Activated T-helper 9 cell treated with anti-CD3 and anti-CD28 coated beads, Interleukin-2, amount 50 U/mL, for 16 hours (primary cell): ENCODE measurements at regions not wholly inside any gene's neighbourhood (a gene's known extent, or its start where the extent isn't known, plus 50 kb on each side); places are given as distances from the start of the nearest gene placed in this dataset.

Experiments used
- DNase-seq: peaks from one replicate; pipeline ENCODE4 v3.0.0-alpha.2; 2020; ENCODE audit warnings: low read depth

GRCh38 chr19:31560086-31561060 is 211.1 kb upstream of the TSHZ3 start:
- no peak for DNase-seq

- no peak for DNase-seq
These were observed 213.9 kb upstream of the TSHZ3 start for GRCh38 chr19:31562966-31563612.

DNA sequence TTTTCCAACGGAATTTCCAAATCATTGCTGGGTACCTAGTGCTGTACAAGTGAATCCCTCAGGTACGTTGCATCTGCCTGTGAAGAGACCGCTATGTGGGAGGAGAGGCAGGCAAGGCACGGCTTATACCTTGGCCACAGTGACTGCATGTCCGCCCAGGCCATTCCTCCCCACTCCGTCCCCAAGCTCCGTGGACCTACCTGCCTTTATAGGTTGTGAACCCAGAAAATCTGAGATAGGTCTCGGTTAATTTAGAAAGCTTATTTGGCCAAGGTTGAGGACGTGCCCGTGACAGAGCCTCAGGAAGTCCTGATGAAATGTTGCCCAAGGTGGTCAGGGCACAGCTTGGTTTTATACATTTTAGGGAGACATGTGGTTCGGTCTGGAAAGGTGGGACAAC is 218.5 kb upstream of the TSHZ3 start:
- no peak for DNase-seq

GRCh38 chr19:31568724-31569123 is 219.5 kb upstream of the TSHZ3 start:
- no peak for DNase-seq

- DNase-seq, result no peak
These were observed 221.5 kb upstream of the TSHZ3 start for GRCh38 chr19:31570718-31571117.

DNA sequence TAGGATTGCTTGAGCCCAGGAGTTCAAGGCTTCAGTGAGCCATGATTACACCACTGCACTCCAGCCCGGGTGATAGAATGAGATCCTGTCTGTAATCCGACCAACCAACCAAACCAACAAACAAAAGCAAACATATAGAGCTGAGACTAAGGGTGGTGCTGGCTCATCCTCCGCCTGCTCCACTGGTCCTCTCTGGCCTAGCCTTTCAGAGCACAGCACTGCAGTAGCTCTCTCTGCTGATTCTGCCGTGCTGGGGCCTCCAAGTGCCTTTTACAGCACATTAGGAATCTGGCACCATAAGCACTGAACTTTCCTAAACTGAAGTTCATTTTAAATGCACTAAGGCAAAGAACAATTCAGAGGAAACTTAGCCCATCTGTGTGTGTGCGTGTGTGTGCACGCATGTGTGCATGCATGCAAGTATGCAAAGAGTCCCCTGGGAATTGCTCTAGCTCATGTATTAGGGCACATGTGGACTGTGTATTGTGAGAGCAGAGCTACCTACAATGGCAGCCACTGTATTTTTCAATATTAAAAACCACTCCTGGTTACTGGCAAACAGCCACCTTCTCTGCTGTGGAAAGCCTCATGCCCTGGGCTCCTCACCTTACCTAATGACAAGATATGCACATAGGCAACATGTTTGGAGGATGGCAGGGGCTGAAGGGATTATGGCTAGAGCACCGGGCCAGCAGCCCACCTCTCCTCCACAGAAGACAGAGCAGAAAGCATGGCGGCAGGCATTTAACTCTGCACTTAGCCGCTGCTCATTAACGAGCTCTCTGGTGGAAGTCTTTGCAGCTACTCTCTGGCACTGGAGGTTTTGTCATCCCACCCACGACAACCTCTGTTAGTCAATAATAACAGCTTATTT is 223.1 kb upstream of the TSHZ3 start:
- no peak for DNase-seq

DNA sequence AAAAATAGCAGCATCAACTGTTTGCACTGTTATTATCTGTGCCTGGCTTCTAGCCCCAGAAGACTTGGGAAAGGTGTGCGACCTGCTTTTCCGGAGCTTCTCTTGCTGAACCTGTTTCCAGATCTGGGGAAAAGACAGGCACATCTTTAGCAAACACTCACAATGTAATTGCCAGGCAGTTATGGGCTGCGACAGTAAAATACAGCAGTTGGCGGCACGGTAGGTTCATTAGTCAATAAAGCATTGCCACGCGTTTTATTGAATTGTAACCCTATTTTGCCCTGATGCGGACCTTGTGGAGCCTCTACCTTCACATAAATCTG is 223.7 kb upstream of the TSHZ3 start:
- no peak for DNase-seq

GRCh38 chr19:31574251-31574973 is 225.2 kb upstream of the TSHZ3 start:
- DNase-seq, result no peak

GRCh38 chr19:31575846-31576335 is 226.7 kb upstream of the TSHZ3 start:
- no peak for DNase-seq

DNA sequence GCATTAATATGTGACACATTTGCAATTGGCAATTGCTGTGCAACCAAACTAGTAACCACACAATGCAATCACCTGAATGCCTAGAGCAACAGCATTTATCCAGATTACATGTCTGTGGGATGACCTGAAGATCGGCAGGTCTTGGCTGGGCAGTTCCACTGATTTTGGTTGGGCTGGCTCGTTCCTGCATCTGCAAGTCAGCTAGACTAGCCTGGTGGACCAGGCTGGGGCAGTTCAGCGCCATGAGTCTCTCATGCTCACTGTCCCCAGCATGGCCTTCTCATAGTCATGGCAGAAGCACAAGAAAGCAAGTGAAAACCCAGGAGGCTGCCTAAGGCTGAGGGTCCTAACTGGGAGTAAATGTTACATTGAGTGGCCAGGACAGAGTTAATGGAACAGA is 229.1 kb upstream of the TSHZ3 start:
- DNase-seq, result no peak

- DNase-seq, result no peak
These were observed 233.9 kb upstream of the TSHZ3 start for GRCh38 chr19:31583148-31583547.

- DNase-seq, result no peak
These were observed 237.0 kb upstream of the TSHZ3 start for GRCh38 chr19:31586282-31586681.

DNA sequence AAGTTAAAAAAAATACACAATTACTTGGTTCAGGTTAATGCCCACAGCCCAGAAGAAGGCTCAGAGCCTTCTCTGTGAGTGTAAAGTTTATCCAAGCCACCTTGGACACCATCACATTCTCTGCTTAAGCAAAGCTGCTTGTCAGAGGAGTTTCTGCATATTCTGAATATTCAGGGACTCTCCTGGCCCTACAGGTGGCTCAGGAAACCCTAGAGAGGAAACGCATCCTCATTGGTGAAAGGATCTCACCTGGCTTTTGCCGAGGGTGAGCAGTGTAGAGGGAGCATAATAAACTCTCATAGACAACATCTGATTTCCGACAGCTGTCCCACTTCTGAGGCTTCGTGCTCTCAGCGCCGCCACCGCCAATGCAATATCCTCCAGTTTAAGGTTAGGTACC is 239.9 kb upstream of the TSHZ3 start:
- no peak for DNase-seq

- DNase-seq, result no peak
These were observed 242.0 kb upstream of the TSHZ3 start for GRCh38 chr19:31591258-31591657.

- DNase-seq, result no peak
These were observed 243.2 kb upstream of the TSHZ3 start for GRCh38 chr19:31592456-31592855.

DNA sequence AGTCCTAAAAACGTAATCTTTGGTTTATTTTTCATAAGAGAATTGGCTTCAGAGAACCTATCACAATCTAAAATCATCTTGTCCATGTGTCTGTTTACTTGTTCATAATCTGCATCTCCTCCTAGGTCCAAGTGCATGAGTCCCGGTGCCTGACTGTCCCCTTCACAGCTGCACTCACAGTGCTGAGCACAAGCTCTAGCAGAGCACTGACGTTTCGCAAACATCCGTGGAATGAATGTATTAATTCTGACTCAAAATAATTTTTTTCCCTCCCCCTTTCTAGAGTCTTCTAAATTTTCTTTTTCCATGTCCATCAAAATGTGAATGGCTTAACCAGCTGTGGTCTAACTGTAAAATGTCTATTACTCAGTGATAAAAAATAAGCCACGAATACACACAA is 245.5 kb upstream of the TSHZ3 start:
- DNase-seq, result no peak

GRCh38 chr19:31595521-31595920 is 246.3 kb upstream of the TSHZ3 start:
- DNase-seq, result no peak

GRCh38 chr19:31596751-31597150 is 247.5 kb upstream of the TSHZ3 start:
- DNase-seq, result no peak

- DNase-seq, result no peak
These were observed 248.4 kb upstream of the TSHZ3 start for GRCh38 chr19:31597616-31598015.

- no peak for DNase-seq
These were observed 249.5 kb upstream of the TSHZ3 start for GRCh38 chr19:31598730-31599238.

DNA sequence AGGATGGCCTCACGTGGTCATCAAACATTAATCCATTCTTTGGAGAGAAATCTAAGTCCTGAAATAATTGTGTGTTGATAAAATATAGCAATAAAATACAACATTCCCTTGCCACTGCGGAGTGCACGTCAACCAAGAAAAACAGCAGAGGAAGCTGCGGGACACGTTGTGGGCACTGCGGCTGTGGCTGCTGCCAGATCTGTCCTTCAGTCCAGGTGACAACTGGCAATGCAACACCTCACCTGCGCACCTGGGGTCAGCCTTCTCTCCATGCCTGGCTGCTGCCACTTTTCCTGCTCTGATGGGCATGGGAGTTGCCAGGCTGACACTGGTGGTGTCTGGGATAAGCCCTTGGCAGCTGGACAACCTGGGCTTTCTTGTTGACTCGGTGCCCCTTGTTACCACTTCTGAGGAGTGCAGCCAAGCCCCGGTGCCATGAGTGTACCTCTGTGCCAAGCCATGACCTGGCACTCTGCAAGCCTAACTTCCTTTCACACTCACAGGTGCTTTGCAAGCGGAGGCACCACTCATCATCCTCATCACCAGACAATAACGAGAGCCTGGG is 251.6 kb upstream of the TSHZ3 start:
- DNase-seq, result no peak
